Adrenal gland (tissue), 5 donors: ENCODE measurements at regions not wholly inside any gene's neighbourhood (a gene's known extent, or its start where the extent isn't known, plus 50 kb on each side); places are given as distances from the start of the nearest gene placed in this dataset.

Experiments
- POLR2A ChIP-seq, 2 donors: fragments of 450-650 bp; IDR thresholded peaks; one replicate each; pipeline ENCODE4 v1.6.1; 2017; ENCODE audit warnings: antibody characterized with exemption in 2 of 2, mild to moderate bottlenecking in 2 of 2, moderate library complexity in 1 of 2
- TF ChIP-seq, protein P1 (sequence below), 6 experiments: fragments of 450-650 bp in 4 of 6; fragments of 200-600 bp in 2 of 6; sonication (generic) in 1 of 6; IDR thresholded peaks; 1 replicate in 5 of 6; 2 replicates in 1 of 6; pipeline versions ENCODE4 v1.5.1 to v1.8.0; 2016 to 2021; ENCODE audit warnings: antibody characterized with exemption in 6 of 6, mild to moderate bottlenecking in 2 of 6, moderate library complexity in 1 of 6
- donor health status: DM: no; HTN: no; CAD: no.

DNA sequence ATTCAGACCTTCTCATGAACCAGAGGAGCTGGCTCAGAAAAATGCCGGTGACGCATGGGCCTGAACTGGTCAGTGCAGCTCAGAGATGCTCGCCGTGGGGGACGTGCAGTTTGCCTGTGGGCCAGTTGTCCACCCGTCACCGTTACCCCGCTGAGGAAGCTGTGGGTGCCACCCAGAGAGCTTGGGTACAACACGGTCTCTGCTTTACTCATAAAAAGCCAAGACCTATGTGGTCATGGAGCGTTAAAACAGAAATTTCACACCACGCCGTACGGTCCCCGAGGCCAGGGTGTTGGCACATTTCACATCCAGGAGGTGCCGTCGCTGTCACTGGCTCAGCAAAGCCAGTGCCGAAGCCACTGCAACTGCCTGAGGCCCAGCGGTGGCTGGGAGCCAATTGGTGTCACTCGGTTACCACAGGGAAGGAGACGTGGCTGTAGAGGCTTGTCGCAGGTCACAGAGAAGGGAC is 120.9 kb downstream of the METRNL start:
- TF ChIP-seq, protein P1, sequence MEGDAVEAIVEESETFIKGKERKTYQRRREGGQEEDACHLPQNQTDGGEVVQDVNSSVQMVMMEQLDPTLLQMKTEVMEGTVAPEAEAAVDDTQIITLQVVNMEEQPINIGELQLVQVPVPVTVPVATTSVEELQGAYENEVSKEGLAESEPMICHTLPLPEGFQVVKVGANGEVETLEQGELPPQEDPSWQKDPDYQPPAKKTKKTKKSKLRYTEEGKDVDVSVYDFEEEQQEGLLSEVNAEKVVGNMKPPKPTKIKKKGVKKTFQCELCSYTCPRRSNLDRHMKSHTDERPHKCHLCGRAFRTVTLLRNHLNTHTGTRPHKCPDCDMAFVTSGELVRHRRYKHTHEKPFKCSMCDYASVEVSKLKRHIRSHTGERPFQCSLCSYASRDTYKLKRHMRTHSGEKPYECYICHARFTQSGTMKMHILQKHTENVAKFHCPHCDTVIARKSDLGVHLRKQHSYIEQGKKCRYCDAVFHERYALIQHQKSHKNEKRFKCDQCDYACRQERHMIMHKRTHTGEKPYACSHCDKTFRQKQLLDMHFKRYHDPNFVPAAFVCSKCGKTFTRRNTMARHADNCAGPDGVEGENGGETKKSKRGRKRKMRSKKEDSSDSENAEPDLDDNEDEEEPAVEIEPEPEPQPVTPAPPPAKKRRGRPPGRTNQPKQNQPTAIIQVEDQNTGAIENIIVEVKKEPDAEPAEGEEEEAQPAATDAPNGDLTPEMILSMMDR (IDR thresholded peaks at IDR 0.05): no peak
- no peak for TF ChIP-seq POLR2A (IDR thresholded peaks at IDR 0.05)
